ENCODE measurements at regions not wholly inside any gene's neighbourhood (a gene's known extent, or its start where the extent isn't known, plus 50 kb on each side); places are given as distances from the start of the nearest gene placed in this dataset.

DNA sequence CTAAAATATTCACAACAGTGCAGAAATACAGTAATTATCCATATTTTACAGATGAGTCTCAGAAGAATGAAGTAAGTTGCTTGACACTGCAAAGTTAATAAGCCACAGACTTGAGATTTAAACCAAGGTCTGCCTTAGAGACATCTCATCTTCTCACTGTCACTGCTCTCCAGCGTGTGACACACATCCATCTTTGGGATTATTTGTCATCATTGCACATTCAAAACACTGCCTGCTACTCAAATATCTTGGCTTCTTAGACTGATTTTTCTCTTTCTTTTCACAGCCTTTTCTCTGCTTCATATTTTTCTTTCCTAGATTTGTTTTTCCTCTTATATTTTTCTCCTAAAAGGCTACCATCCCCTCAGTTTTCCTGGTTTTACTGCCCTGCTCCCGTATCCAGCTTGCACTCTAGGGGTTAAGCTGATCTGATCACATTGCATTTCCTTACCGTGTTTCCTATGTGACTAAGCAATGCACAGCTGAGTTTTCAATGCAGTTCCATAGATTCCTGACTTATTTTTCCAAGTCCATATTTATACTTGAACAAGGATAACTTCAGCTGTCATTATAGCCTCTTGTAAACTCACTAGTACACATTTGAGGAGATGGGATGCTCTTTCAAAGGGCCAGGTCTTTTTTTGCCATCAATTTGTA is 353.0 kb downstream of the PLK2 start:
- H4K20me1 ChIP-seq (ENCODE audit: insufficient read depth, poor library complexity, severe bottlenecking), result no peaks in the 10 kb centered on the region
- no peak overlapping the region for H3K27ac ChIP-seq
- 68% methylated on average over 3 of the region's 3 CpGs for WGBS (ENCODE audit: low lambda C conversion rate, missing lambda C conversion rate)
- no peak overlapping the region for H3K4me3 ChIP-seq
- H3K9me3 ChIP-seq (ENCODE audit: low read depth), result no peaks in the 10 kb centered on the region
- H2AFZ ChIP-seq, result no peak overlapping the region
- H3K36me3 ChIP-seq (replicated peaks; ENCODE audit: insufficient read depth, low read depth), result no peaks in the 10 kb centered on the region
- TF ChIP-seq EZH2 (IDR thresholded peaks at IDR 0.05; ENCODE audit: borderline replicate concordance), result no peak
- no peak for TF ChIP-seq EZH2phosphoT487 (IDR thresholded peaks at IDR 0.05; ENCODE audit: low read depth, severe bottlenecking, unreplicated experiment)
- TF ChIP-seq, protein P1, sequence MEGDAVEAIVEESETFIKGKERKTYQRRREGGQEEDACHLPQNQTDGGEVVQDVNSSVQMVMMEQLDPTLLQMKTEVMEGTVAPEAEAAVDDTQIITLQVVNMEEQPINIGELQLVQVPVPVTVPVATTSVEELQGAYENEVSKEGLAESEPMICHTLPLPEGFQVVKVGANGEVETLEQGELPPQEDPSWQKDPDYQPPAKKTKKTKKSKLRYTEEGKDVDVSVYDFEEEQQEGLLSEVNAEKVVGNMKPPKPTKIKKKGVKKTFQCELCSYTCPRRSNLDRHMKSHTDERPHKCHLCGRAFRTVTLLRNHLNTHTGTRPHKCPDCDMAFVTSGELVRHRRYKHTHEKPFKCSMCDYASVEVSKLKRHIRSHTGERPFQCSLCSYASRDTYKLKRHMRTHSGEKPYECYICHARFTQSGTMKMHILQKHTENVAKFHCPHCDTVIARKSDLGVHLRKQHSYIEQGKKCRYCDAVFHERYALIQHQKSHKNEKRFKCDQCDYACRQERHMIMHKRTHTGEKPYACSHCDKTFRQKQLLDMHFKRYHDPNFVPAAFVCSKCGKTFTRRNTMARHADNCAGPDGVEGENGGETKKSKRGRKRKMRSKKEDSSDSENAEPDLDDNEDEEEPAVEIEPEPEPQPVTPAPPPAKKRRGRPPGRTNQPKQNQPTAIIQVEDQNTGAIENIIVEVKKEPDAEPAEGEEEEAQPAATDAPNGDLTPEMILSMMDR (IDR thresholded peaks at IDR 0.05; ENCODE audit: poor library complexity), result no peak
- no peaks in the 10 kb centered on the region for H3K79me2 ChIP-seq
- H3K4me1 ChIP-seq (ENCODE audit: insufficient read depth), result peaks cover 5% of the 10 kb centered on the region
- no peak for DNase-seq (ENCODE audit: low spot score)
- H3K4me2 ChIP-seq, result no peak overlapping the region
- no peaks in the 10 kb centered on the region for H3K27me3 ChIP-seq
- no peaks in the 10 kb centered on the region for H3K9me2 ChIP-seq (replicated peaks; ENCODE audit: insufficient read depth)

DNA sequence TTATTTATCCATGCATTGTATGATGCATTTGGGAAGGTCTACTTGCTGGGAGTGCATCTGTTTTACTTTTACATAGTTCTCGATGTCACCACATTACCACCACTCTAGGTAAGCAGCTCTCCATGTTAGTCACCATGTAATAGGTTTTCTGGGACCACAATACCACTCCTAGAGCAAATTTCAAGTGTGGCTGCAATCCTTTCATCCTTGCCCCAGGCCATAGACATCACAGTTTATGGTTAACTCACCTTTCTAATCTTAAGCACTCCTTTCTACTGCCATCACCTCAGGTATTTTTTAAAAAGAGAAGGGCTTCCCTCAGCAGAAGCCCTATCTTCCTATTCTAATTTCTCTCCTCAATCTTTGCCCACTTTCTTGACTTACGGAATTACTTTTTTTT is 354.1 kb downstream of the PLK2 start:
- no peaks in the 10 kb centered on the region for H4K20me1 ChIP-seq (ENCODE audit: insufficient read depth, poor library complexity, severe bottlenecking)
- H3K27me3 ChIP-seq, result no peaks in the 10 kb centered on the region
- no peak overlapping the region for H3K4me2 ChIP-seq
- no peak for TF ChIP-seq EZH2 (IDR thresholded peaks at IDR 0.05; ENCODE audit: borderline replicate concordance)
- TF ChIP-seq, protein P1 (IDR thresholded peaks at IDR 0.05; ENCODE audit: poor library complexity), result no peak
- TF ChIP-seq EZH2phosphoT487 (IDR thresholded peaks at IDR 0.05; ENCODE audit: low read depth, severe bottlenecking, unreplicated experiment), result no peak
- 98% methylated on average over 2 of the region's 2 CpGs for WGBS (ENCODE audit: low lambda C conversion rate, missing lambda C conversion rate)
- H3K4me1 ChIP-seq (ENCODE audit: insufficient read depth), result peaks cover 5% of the 10 kb centered on the region
- H3K79me2 ChIP-seq, result no peaks in the 10 kb centered on the region
- H3K9me3 ChIP-seq (ENCODE audit: low read depth), result no peaks in the 10 kb centered on the region
- DNase-seq (ENCODE audit: low spot score), result no peak
- no peaks in the 10 kb centered on the region for H3K36me3 ChIP-seq (replicated peaks; ENCODE audit: insufficient read depth, low read depth)
- no peak overlapping the region for H3K4me3 ChIP-seq
- no peak overlapping the region for H3K27ac ChIP-seq
- no peaks in the 10 kb centered on the region for H3K9me2 ChIP-seq (replicated peaks; ENCODE audit: insufficient read depth)
- no peak overlapping the region for H2AFZ ChIP-seq

DNA sequence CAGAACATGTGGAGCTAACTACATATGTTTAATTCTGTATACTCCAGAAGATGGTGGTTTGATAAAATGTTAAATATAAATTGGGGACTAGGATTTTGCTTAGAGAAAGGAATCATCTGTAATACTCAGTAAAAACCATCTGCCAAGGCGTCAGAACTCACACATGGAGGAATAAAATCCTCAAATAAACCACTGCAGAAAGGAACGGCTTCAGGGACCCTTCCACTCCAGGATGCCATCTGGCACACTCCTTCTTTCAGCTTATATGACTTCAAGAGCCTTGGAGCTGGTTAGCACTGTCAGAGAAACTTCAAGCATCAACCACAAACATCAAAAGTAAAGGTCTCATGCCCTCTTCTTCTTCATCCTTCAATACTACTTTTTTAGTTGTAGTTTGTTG is 360.6 kb downstream of the PLK2 start:
- Histone ChIP-seq H3K27ac (no peak overlapping the region), H3K9me2 (replicated peaks; ENCODE audit: insufficient read depth) (no peaks in the 10 kb centered on the region), H3K36me3 (replicated peaks; ENCODE audit: insufficient read depth, low read depth) (no peaks in the 10 kb centered on the region), H2AFZ (no peak overlapping the region), H3K9me3 (ENCODE audit: low read depth) (no peaks in the 10 kb centered on the region), H3K79me2 (no peaks in the 10 kb centered on the region), H3K4me2 (no peak overlapping the region), H4K20me1 (ENCODE audit: insufficient read depth, poor library complexity, severe bottlenecking) (no peaks in the 10 kb centered on the region), H3K4me1 (ENCODE audit: insufficient read depth) (no peaks in the 10 kb centered on the region), H3K4me3 (no peak overlapping the region), H3K27me3 (no peaks in the 10 kb centered on the region)
- WGBS (ENCODE audit: low lambda C conversion rate, missing lambda C conversion rate), result 81% methylated on average over 2 of the region's 2 CpGs
- TF ChIP-seq, protein P1 (IDR thresholded peaks at IDR 0.05; ENCODE audit: poor library complexity), result no peak
- TF ChIP-seq EZH2 (IDR thresholded peaks at IDR 0.05; ENCODE audit: borderline replicate concordance) (no peak), EZH2phosphoT487 (IDR thresholded peaks at IDR 0.05; ENCODE audit: low read depth, severe bottlenecking, unreplicated experiment) (no peak)
- no peak for DNase-seq (ENCODE audit: low spot score)

Measured in hepatocyte (in vitro differentiated cells).